Fibroblast of gingiva (primary cell): ENCODE measurements at regions not wholly inside any gene's neighbourhood (a gene's known extent, or its start where the extent isn't known, plus 50 kb on each side); places are given as distances from the start of the nearest gene placed in this dataset.

Experiments
- DNase-seq: peaks from one replicate; pipeline ENCODE4 v3.0.0-alpha.2; 2011; ENCODE audit warnings: low read depth

- DNase-seq: no peak
Observed at GRCh38 chr9:20291201-20291600, 331.1 kb downstream of the MLLT3 start.

- DNase-seq: no peak
Observed at GRCh38 chr9:20290257-20290656, 332.0 kb downstream of the MLLT3 start.

GRCh38 chr9:20289423-20290010 is 332.8 kb downstream of the MLLT3 start:
- no peak for DNase-seq

GRCh38 chr9:20286969-20287368 is 335.3 kb downstream of the MLLT3 start:
- DNase-seq: no peak

- DNase-seq: no peak
Observed at GRCh38 chr9:20286154-20286700, 336.1 kb downstream of the MLLT3 start.

- no peak for DNase-seq
Observed at GRCh38 chr9:20284601-20285289, 337.6 kb downstream of the MLLT3 start.

GRCh38 chr9:20280330-20280729 is 342.0 kb downstream of the MLLT3 start:
- no peak for DNase-seq

- no peak for DNase-seq
Observed at GRCh38 chr9:20276762-20277161, 345.5 kb downstream of the MLLT3 start.

- no peak for DNase-seq
Observed at GRCh38 chr9:20271723-20272122, 350.6 kb downstream of the MLLT3 start.

- DNase-seq: no peak
Observed at GRCh38 chr9:20271096-20271495, 351.2 kb downstream of the MLLT3 start.

GRCh38 chr9:20270161-20270560 is 352.1 kb downstream of the MLLT3 start:
- DNase-seq: no peak

GRCh38 chr9:20269620-20270019 is 352.7 kb downstream of the MLLT3 start:
- no peak for DNase-seq

GRCh38 chr9:20264896-20265295 is 357.4 kb downstream of the MLLT3 start:
- no peak for DNase-seq

- DNase-seq: no peak
Observed at GRCh38 chr9:20262611-20263010, 359.7 kb downstream of the MLLT3 start.

GRCh38 chr9:20256284-20256948 is 365.9 kb downstream of the MLLT3 start:
- DNase-seq: no peak

- no peak for DNase-seq
Observed at GRCh38 chr9:20255052-20255451, 367.2 kb downstream of the MLLT3 start.

- DNase-seq: no peak
Observed at GRCh38 chr9:20253635-20254034, 368.7 kb downstream of the MLLT3 start.

GRCh38 chr9:20252778-20253177 is 369.5 kb downstream of the MLLT3 start:
- DNase-seq: no peak

- no peak for DNase-seq
Observed at GRCh38 chr9:20250791-20251190, 371.5 kb downstream of the MLLT3 start.

- no peak for DNase-seq
Observed at GRCh38 chr9:20244271-20244670, 378.0 kb downstream of the MLLT3 start.

- DNase-seq: no peak
Observed at GRCh38 chr9:20243841-20244240, 378.5 kb downstream of the MLLT3 start.

- no peak for DNase-seq
Observed at GRCh38 chr9:20242510-20243189, 379.6 kb downstream of the MLLT3 start.

- DNase-seq: no peak
Observed at GRCh38 chr9:20240498-20240897, 381.8 kb downstream of the MLLT3 start.
